GM13977 (cell line): ENCODE measurements at regions not wholly inside any gene's neighbourhood (a gene's known extent, or its start where the extent isn't known, plus 50 kb on each side); places are given as distances from the start of the nearest gene placed in this dataset.
"Not testable (repeated sequence)": the region's sequence is repeated elsewhere in the genome, so short reads cannot be mapped to it uniquely, and the experiment has no call there.

Source experiments
- DNase-seq: peaks from one replicate; pipeline ENCODE4 v3.0.0; 2012; ENCODE audit warnings: low spot score
- CTCF ChIP-seq: IDR thresholded peaks from 2 replicates; pipeline ENCODE4 v1.5.1; 2012; ENCODE audit warnings: mild to moderate bottlenecking, control low read depth; ENCODE audit not compliant: insufficient read depth; ENCODE audit errors: extremely low read depth, missing control alignments
- in situ Hi-C: fragments of 300-500 bp; cut with MboI; formaldehyde crosslinking; loops from one replicate; pipeline ENCODE4 v1.12.0; 2022; ENCODE audit warnings: low sequenced_read_pairs, low pct_unique_long_range_greater_than_20kb, mixed read lengths, inconsistent platforms; ENCODE audit not compliant: unreplicated experiment

- in situ Hi-C loops, result no loop called here
- no peak for TF ChIP-seq CTCF
- no peak for DNase-seq
Observed at GRCh38 chr2:124985270-124985669, 960.2 kb downstream of the CNTNAP5 start.

- no peak for TF ChIP-seq CTCF
- in situ Hi-C loops, result no loop called here
- DNase-seq, result no peak
Observed at GRCh38 chr2:124986136-124986535, 961.0 kb downstream of the CNTNAP5 start.

GRCh38 chr2:124986870-124987269 is 961.8 kb downstream of the CNTNAP5 start:
- DNase-seq, in situ Hi-C loops: not testable (repeated sequence)

GRCh38 chr2:124987436-124987835 is 962.3 kb downstream of the CNTNAP5 start:
- in situ Hi-C loops, DNase-seq: not testable (repeated sequence)

GRCh38 chr2:124988111-124988510 is 963.0 kb downstream of the CNTNAP5 start:
- in situ Hi-C loops, result no loop called here
- no peak for DNase-seq
- TF ChIP-seq CTCF, result no peak

GRCh38 chr2:124988794-124989193 is 963.7 kb downstream of the CNTNAP5 start:
- TF ChIP-seq CTCF, result no peak
- DNase-seq, result no peak
- in situ Hi-C loops, result no loop called here

- no peak for TF ChIP-seq CTCF
- DNase-seq, result no peak
- in situ Hi-C loops, result no loop called here
Observed at GRCh38 chr2:124993809-124994208, 968.7 kb downstream of the CNTNAP5 start.

GRCh38 chr2:124995185-124995912 is 970.3 kb downstream of the CNTNAP5 start:
- in situ Hi-C loops, result no loop called here
- no peak for TF ChIP-seq CTCF
- no peak for DNase-seq
